ACHN (cell line): ENCODE measurements at regions not wholly inside any gene's neighbourhood (a gene's known extent, or its start where the extent isn't known, plus 50 kb on each side); places are given as distances from the start of the nearest gene placed in this dataset.

ENCODE experiments used
- DNase-seq: peaks from one replicate; pipeline ENCODE4 v3.0.0-alpha.2; 2015
- in situ Hi-C: cut with HindIII; loops from 2 replicates; pipeline ENCODE4 v1.10.0; 2017; ENCODE audit warnings: low sequenced_read_pairs, low pct_ligation_motif_present, low pct_unique_long_range_greater_than_20kb

DNA sequence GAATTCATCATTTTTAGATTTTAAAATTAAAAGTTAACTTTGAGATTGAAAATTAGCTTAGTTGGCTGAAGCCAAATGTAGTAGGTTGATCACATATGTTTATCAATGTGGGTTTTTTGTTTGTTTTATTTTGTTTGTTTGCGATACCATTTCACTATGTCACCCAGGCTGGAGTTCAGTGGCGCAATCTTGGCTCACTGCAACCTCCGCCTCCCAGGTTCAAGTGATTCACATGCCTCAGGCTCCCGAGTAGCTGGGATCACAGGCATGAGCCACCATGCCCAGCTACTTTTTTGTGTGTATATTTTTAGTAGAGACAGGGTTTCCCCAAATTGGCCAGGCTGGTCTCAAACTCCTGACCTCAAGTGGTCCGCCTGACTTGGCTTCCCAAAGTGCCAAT, 665.7 kb upstream of the SLC10A2 start:
- DNase-seq, result no peak
- in situ Hi-C loops, result no loop called here

GRCh38 chr13:103730407-103730806, 664.2 kb upstream of the SLC10A2 start:
- in situ Hi-C loops, result no loop called here
- no peak for DNase-seq

DNA sequence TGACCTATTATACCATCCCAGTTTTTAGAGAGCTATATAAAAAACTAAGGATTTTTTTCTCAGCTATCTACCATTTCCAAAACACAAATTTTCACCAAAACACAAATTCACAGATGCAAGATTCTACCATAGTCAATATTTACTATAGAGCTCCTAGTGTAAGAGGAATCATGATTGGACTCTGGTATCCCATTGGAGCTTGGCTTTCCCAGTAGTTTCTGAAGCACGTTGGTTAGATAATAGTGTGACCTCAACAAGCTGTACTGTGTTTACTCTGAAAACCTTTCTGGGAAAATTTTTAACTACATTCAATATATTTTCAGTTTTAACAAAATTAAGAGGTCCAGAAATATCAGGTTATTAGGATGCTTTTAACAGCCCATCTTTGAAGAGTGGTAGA, 660.6 kb upstream of the SLC10A2 start:
- DNase-seq, result no peak
- in situ Hi-C loops, result no loop called here

GRCh38 chr13:103716718-103717117, 650.5 kb upstream of the SLC10A2 start:
- in situ Hi-C loops, result no loop called here
- DNase-seq, result no peak

DNA sequence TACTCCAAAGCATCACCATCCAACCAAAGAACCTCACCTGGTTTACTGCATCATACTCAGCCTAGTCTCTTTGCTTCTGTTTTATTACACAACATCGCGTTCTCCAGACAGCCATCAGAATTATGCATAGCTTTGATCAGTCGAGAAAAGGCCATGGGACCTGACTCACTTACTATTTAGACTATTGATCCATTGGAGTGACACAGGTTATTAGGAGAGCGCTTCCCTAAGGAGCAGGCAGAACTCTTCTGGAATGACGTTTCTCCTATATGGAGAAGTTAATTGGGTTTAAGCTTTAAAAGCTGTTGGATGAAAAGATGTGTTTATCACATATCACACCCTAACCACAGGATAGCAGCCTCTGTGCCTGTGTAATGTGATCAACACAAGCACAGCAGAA, 649.1 kb upstream of the SLC10A2 start:
- in situ Hi-C loops, result no loop called here
- DNase-seq, result no peak

DNA sequence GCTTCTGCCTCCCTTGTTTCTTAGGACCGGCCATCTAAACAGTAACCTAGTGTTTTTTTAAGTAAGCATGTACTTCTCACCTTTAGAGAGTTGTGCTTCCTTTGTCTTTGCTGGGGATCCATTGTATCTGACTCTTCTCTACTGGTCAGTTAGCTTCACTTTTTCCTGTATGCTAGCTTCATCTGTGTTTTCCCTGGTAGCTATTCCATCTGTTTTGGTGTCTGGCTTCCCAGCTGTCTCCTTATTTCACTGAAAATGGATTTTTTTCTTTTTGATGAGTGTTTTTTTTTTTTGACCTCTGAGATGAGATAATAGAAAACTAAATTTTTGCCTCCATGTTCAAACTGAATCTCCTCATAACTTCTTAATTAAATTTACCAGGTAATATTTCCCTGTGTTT, 637.0 kb upstream of the SLC10A2 start:
- in situ Hi-C loops, result no loop called here
- no peak for DNase-seq

- in situ Hi-C loops, result no loop called here
These were observed 631.8 kb upstream of the SLC10A2 start for GRCh38 chr13:103698000-103698399.

DNA sequence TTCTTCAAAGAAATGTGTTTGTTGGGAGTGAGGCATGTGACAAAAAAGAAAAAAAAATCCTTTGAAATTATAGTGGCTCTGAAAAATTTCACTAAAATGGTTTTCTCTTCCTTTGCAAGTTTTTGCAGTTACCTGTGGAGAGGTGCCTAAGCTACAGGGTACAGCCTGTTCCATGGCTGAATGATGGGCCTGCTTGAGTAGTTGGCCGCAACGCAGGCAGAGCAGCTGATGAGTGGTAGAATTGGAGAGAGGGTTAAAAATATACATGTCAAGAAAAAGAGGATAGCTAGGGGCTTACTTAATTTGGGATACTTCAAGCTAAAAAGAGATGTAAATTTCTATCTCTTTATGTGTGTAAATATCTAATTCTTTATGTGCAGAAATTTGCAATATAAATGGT, 629.1 kb upstream of the SLC10A2 start:
- in situ Hi-C loops, result no loop called here

More at GRCh38 chr13:103698000-103698399, 631.8 kb upstream of the SLC10A2 start:
- DNase-seq, result no peak

GRCh38 chr13:103694471-103694870, 628.3 kb upstream of the SLC10A2 start:
- in situ Hi-C loops, result no loop called here
- no peak for DNase-seq

More for the DNA sequence above, 629.1 kb upstream of the SLC10A2 start:
- no peak for DNase-seq

DNA sequence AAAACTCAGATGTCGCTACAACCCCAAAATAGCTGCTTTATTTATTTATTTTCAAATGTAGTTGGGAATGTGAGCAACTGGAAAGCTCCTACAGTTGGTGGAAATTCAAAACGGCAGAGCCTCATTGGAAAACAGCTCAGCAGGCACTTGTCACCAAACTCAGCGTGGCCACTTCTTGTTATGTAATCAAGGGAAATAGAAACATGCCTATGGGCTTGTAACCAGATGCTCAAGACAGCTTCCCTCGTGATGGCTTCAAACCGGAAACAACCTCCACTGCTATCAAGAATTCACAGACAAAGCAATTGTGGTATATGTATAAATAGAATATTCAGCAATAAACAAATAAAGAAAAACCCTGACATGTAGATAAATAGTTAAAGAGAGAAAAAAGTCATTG, 627.8 kb upstream of the SLC10A2 start:
- in situ Hi-C loops, result no loop called here
- no peak for DNase-seq

GRCh38 chr13:103692442-103692841, 626.2 kb upstream of the SLC10A2 start:
- in situ Hi-C loops, result no loop called here

DNA sequence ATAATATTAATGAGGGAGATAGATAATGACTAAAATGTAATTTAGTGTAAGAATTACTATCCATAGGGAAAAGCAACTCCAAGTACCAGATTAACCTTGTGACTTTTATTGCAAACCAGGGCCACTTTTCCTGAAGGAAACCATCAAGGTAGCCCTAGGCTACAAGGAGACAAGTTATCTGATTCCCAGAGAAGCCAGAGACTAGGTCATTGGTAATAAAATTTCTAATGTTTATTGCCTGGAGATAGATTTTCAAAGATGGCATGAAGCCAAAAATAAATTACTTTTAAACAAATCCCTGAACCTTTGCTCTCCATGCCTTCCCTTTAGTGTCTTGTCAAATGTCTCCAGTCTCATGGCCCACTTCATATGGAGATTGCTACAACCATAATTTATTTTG, 610.1 kb upstream of the SLC10A2 start:
- in situ Hi-C loops, result no loop called here
- DNase-seq, result no peak

More at GRCh38 chr13:103692442-103692841, 626.2 kb upstream of the SLC10A2 start:
- DNase-seq, result no peak

GRCh38 chr13:103671547-103671946, 605.3 kb upstream of the SLC10A2 start:
- no peak for DNase-seq
- in situ Hi-C loops, result no loop called here

GRCh38 chr13:103663996-103664395, 597.8 kb upstream of the SLC10A2 start:
- no peak for DNase-seq
- in situ Hi-C loops, result no loop called here

DNA sequence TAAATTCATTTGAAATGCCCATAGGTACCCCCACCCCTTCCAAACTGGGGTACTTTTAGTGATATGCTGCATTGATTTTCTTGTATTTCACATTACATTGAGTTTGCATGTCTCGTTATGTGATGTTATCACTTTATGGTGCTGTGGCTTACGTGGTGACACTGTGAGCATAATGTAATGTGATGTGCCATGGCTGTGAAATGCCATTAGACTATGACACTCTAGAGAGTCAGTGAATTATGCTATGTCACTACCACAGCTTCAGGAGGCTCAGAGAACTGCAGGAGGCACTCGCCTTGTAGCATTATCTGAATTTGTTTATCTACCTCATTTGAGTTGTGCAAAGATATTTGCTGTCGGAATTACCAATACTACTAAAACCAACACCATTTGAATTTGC, 590.1 kb upstream of the SLC10A2 start:
- DNase-seq, result no peak
- in situ Hi-C loops, result no loop called here

DNA sequence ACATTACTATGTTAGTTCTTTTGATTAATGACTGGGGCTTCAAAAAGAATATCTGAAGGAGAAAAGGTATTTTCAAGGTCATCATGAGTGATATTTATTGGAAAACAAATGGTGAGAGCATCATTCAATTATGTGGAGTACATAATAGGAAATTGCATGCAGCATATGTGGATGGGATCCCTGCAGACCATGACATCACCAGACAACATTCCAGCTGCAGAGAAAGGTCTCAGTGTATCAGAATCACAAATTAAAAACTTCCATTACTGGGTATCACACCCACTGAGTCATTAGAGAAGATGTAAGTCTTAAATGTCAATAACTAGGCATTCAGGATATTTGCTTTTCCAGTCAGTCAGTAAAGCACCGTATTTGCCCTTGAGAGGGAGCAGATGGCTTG, 574.4 kb upstream of the SLC10A2 start:
- DNase-seq, result no peak
- in situ Hi-C loops, result no loop called here

DNA sequence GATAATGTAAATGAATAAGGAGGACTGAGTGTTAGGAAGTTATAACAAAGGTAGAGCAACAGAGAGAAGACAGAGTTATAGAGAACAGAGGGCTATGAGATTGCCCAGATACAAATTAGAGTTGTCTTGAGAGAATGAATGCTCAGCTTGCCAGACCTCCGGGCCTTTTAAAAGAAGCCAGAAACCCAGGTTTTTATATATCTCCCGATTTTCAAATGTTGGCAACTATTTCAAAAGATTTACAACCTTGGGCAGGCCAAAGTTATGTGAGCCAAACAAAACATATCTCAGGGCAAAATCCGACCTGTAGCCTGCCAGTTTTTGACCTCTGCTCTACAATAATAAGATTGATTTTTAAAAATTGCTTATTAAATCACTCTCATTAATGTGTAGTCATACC, 573.1 kb upstream of the SLC10A2 start:
- in situ Hi-C loops, result no loop called here
- DNase-seq, result no peak

DNA sequence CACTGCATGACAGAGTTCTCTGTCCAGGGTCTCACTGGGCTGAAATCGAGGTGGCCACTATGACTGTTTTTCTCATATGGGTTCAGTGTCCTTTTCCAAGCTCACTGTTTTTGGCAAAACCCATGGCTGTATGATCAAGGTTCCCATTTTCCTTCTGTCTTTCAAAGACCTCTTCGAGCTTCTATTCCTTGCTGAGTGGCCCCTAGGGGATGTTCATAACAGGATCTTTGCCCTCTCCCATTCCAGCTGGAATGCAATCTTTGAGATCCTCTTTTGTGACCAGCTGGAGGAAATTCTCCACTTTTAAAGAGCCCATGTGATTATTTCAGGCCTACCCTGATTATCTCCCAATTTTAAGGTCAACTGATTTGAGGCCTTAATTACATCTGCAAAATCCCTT, 572.5 kb upstream of the SLC10A2 start:
- in situ Hi-C loops, result no loop called here
- DNase-seq, result no peak

DNA sequence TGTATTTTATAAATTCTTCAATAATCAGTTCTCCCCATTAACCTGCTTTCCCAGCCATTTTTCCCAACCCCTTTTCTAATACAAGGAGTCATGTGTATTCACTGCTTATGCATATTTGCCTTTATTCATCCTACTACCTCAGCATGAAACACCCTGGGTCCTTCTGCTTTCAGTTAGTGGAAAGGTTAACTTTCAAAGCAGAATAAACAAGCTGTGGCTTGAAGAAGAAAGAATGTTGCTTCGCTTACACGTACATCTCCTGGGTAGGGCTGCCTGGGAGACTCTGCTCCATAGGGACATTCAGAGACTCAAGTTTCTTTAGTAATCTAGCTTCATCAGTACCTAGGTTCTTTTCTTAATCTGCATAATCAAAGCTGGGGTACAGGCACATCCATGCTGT, 567.8 kb upstream of the SLC10A2 start:
- no peak for DNase-seq
- in situ Hi-C loops, result no loop called here

DNA sequence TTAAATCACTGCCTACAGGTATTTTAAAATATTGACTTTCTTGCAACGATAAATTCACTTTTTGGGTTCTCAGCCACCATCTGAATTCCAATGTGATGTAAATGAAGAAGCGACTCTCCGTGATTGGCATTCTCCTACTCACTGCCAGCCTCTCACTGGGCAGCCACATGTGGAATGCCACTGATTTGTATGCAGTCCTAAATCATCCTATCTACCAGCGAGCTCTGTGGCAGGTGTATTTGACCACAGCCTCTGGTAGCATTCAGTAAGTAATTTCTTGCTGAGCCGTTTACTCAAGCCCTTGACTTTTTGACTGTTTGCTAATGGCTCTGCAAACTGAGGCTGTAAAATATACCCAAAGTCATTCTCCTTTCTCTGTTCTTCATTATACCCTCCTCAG, 559.0 kb upstream of the SLC10A2 start:
- DNase-seq, result no peak
- in situ Hi-C loops, result no loop called here

- DNase-seq, result no peak
- in situ Hi-C loops, result no loop called here
These were observed 551.9 kb upstream of the SLC10A2 start for GRCh38 chr13:103618151-103618550.
